SIG-M5 treated with dmso at 0.1 percent for 504 hours (cell line): ENCODE measurements at regions not wholly inside any gene's neighbourhood (a gene's known extent, or its start where the extent isn't known, plus 50 kb on each side); places are given as distances from the start of the nearest gene placed in this dataset.
"Not testable (repeated sequence)": the region's sequence is repeated elsewhere in the genome, so short reads cannot be mapped to it uniquely, and the experiment has no call there.

Experiments used
- DNase-seq: peaks from one replicate; lab custom pipeline; 2025; ENCODE audit not compliant: unreplicated experiment; lab: John Stamatoyannopoulos, UW

- not testable (repeated sequence) for DNase-seq
Measured at GRCh38 chr5:163116618-163117017, 320.8 kb upstream of the CCNG1 start.

- no peak for DNase-seq
Measured at GRCh38 chr5:163134061-163134460, 303.3 kb upstream of the CCNG1 start.

GRCh38 chr5:163135849-163136248 is 301.5 kb upstream of the CCNG1 start:
- no peak for DNase-seq

- no peak for DNase-seq
Measured at GRCh38 chr5:163161512-163161911, 275.9 kb upstream of the CCNG1 start.

GRCh38 chr5:163162645-163163044 is 274.8 kb upstream of the CCNG1 start:
- no peak for DNase-seq

GRCh38 chr5:163163858-163164257 is 273.5 kb upstream of the CCNG1 start:
- DNase-seq, result no peak

GRCh38 chr5:163165277-163165676 is 272.1 kb upstream of the CCNG1 start:
- DNase-seq, result no peak

GRCh38 chr5:163170161-163170560 is 267.2 kb upstream of the CCNG1 start:
- DNase-seq, result not testable (repeated sequence)

- no peak for DNase-seq
Measured at GRCh38 chr5:163172540-163173338, 264.7 kb upstream of the CCNG1 start.

GRCh38 chr5:163177971-163178370 is 259.4 kb upstream of the CCNG1 start:
- no peak for DNase-seq

- no peak for DNase-seq
Measured at GRCh38 chr5:163185315-163185714, 252.1 kb upstream of the CCNG1 start.

GRCh38 chr5:163189023-163189553 is 248.3 kb upstream of the CCNG1 start:
- no peak for DNase-seq

GRCh38 chr5:163190283-163190682 is 247.1 kb upstream of the CCNG1 start:
- no peak for DNase-seq

- DNase-seq, result no peak
Measured at GRCh38 chr5:163190784-163191183, 246.6 kb upstream of the CCNG1 start.

- DNase-seq, result no peak
Measured at GRCh38 chr5:163193886-163194285, 243.5 kb upstream of the CCNG1 start.

- DNase-seq, result no peak
Measured at GRCh38 chr5:163205645-163206044, 231.8 kb upstream of the CCNG1 start.

- DNase-seq, result no peak
Measured at GRCh38 chr5:163221581-163221980, 215.8 kb upstream of the CCNG1 start.

GRCh38 chr5:163222982-163223381 is 214.4 kb upstream of the CCNG1 start:
- DNase-seq, result no peak

- no peak for DNase-seq
Measured at GRCh38 chr5:163244445-163244987, 192.9 kb upstream of the CCNG1 start.

GRCh38 chr5:163245584-163245983 is 191.8 kb upstream of the CCNG1 start:
- DNase-seq, result no peak

GRCh38 chr5:163248333-163248732 is 189.1 kb upstream of the CCNG1 start:
- DNase-seq, result no peak

GRCh38 chr5:163248871-163249270 is 188.5 kb upstream of the CCNG1 start:
- DNase-seq, result no peak

GRCh38 chr5:163252950-163253349 is 184.4 kb upstream of the CCNG1 start:
- DNase-seq, result no peak
